HG02870 (cell line): ENCODE measurements at regions not wholly inside any gene's neighbourhood (a gene's known extent, or its start where the extent isn't known, plus 50 kb on each side); places are given as distances from the start of the nearest gene placed in this dataset.
"Not testable (repeated sequence)": the region's sequence is repeated elsewhere in the genome, so short reads cannot be mapped to it uniquely, and the experiment has no call there.

Source experiments
- ATAC-seq: cut with Tn5 transposase; IDR thresholded peaks from one replicate; pipeline ENCODE4 v1.9.1; 2021; ENCODE audit warnings: mild to moderate bottlenecking, moderate library complexity; ENCODE audit not compliant: unreplicated experiment

DNA sequence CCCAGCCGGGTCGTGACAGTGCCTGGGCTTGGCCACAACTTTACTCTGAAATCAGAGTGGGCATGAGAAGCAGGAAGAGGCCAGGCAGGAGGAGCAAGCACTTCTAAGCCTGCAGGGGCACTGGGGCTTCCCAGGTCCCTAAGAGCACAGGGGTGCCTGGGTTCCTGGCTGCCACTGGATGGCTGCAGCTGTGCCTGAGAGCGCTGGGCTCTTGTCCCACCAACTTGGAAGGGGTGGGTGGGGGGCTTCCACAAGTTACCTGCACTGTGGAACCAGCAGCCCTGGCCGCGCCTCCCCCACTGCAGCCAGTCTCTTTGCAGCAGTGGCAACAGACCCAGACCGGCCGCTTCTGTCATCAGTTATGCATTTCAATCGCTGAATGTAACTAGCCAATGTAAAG lies 434.7 kb upstream of the GRM3 start:
- no peak for ATAC-seq

DNA sequence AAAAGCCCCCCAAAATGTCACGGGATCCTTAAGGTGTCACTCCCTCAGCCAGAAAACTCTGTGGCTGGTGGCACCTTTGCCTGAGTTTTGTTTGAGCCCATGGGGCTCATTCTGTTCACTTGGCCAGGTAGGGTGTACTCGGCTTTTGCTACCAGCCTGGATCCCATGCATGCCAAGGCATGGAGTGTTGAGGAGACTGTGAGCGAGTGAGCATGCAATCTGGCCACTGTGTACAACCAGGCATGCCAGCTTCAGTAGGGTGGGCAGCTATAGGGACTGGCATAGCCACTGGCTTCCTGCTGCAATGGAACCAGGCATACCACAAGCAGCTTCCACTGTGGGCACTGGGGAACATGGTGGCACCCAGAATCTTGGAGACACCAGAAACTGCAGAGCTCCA lies 436.0 kb upstream of the GRM3 start:
- ATAC-seq = no peak

- ATAC-seq = no peak
Measured at GRCh38 chr7:86202833-86203232, 440.9 kb upstream of the GRM3 start.

DNA sequence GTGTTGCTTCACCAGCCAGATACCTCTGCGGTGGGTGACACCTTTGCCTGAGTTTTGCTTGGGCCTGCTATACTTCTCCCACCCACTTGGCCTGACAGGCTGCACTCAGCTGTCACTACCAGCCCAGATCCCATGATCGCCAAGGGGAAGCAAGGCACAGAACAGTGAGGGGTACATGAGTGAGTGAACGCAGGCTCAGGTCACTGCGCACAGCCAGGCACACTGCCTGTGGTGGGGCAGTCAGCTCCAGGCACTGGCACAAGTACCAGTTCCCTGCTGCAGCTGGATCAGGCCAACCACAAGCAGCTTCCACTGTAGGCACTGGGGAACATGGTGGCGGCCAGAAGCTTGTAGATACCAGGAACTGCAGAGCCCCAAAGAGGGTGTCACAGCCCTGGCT lies 441.9 kb upstream of the GRM3 start:
- ATAC-seq = no peak

- ATAC-seq = no peak
Measured at GRCh38 chr7:86199881-86200614, 443.7 kb upstream of the GRM3 start.

DNA sequence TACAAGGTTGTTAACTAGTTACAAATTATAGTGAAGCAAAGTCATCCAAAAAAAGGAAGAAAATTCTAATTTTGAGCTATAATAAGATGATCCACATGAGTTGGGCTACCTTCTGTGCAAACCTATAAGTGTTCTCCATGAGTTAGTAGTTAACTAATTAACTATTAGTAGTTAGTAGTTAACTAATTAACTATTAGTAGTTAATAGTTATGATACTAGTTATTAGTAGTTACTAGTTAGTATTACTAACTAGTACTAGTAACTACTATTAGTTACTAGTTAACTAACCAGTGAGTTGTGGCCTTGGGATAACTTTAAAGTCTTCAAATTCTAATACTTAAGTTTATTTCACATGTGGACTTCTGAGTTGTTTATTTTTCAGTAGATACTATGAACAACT lies 453.4 kb upstream of the GRM3 start:
- no peak for ATAC-seq

DNA sequence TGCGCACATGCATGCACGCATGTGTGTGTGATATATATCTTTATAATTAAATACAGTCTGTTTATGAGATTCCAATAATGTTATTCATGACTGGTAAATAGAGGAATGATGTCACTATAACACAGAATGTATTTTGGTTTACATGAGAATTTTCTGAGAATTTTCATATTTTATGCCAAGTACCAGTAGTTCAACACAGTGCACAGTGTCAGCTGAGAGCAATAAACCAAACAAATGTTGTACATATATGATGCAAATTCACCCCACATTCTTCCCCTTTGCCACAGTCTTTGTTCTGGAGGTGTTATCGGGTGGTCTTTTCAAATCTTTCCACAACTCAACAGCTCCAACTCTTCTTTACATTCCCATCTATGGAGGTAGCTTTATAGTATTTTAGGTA lies 462.2 kb upstream of the GRM3 start:
- no peak for ATAC-seq

GRCh38 chr7:86164827-86165226 lies 478.9 kb upstream of the GRM3 start:
- ATAC-seq = no peak

- ATAC-seq = no peak
Measured at GRCh38 chr7:86158111-86158510, 485.6 kb upstream of the GRM3 start.

- ATAC-seq = no peak
Measured at GRCh38 chr7:86155623-86156022, 488.1 kb upstream of the GRM3 start.

GRCh38 chr7:86152926-86153325 lies 490.8 kb upstream of the GRM3 start:
- ATAC-seq = no peak

- ATAC-seq = no peak
Measured at GRCh38 chr7:86149024-86149665, 494.6 kb upstream of the GRM3 start.

DNA sequence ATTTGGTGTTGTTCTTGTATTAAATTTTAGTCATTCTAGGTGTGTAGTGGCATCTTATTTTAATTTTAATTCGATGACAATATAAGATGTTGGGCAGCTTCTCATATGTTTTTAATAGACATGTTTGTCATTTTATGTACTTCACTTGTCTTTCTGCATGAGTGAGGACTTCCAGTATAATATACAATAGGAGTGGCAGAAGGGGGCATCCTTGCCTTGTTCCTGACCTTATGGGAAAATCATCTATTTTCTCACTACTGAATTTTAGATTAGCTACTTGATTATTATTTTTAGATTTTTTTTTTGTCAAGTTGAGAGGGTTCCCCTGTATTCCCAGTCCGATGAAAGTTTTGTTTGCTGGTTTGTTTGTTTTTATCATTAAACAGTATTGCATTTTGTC lies 495.2 kb upstream of the GRM3 start:
- ATAC-seq = no peak

GRCh38 chr7:86137343-86137742 lies 506.4 kb upstream of the GRM3 start:
- no peak for ATAC-seq

DNA sequence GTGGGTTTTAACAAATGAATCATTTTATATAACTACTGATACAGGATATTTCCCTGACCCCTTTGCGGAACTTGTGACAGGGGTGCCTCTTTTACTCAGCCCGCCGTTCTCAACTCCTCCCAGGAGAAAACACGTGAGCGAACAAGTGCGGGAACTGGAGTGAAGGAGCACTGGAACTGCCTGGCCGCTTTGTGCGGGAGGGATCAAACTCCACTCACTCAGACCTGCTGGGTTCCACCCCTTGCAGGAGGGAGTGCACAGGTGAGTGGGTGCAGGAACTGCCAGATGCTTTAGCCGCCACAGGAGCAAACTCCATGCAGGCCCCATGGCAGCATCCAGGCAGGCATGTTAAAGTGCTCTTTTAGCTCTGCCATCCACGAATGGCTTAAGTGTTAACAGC lies 513.4 kb upstream of the GRM3 start:
- ATAC-seq = no peak

- ATAC-seq = no peak
Measured at GRCh38 chr7:86123476-86123875, 520.2 kb upstream of the GRM3 start.

- no peak for ATAC-seq
Measured at GRCh38 chr7:86094166-86094669, 549.5 kb upstream of the GRM3 start.

GRCh38 chr7:86091369-86091768 lies 552.3 kb upstream of the GRM3 start:
- ATAC-seq = no peak

GRCh38 chr7:86089455-86089854 lies 554.3 kb upstream of the GRM3 start:
- no peak for ATAC-seq

- not testable (repeated sequence) for ATAC-seq
Measured at GRCh38 chr7:86064572-86064971, 579.1 kb upstream of the GRM3 start.

DNA sequence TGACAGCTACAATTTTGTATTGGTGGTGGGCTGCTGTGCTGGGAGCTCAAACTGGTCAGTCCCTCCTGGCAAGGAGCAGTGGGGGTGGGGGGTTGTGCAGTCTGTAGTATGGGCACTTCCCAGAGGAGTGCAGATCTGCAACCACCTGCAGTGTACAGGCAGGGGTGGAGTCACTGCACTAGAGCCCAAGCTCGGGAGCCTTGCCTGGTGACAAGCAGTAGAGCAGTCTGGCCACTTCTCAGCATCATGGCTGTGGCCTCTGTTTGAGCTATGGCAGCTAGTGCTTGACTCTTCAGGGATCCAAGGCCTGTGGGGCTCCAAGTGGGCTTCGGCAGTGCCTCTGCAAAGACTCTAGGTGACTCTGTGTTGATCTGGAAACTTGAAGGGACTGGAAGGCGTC lies 585.1 kb upstream of the GRM3 start:
- ATAC-seq = no peak

- no peak for ATAC-seq
Measured at GRCh38 chr7:86050918-86051317, 592.8 kb upstream of the GRM3 start.

DNA sequence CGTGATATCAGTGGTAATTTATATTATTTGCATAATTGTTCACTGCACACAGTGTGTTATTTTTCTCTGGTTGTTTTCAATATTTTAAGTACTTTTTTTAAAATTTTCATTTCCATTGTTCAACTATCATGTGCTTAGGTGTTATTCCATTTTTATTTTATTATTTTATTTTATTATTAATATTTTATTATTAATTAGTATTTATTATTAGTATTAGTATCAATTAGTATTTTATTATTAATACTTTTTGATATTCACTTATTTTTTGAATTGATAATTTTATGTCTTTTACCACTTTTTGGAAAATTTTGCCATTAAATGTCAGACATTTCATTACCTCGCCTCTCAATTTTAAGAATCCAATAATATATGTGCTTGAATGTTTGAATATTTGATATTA lies 593.8 kb upstream of the GRM3 start:
- ATAC-seq = no peak
